ENCODE measurements at regions not wholly inside any gene's neighbourhood (a gene's known extent, or its start where the extent isn't known, plus 50 kb on each side); places are given as distances from the start of the nearest gene placed in this dataset.

DNA sequence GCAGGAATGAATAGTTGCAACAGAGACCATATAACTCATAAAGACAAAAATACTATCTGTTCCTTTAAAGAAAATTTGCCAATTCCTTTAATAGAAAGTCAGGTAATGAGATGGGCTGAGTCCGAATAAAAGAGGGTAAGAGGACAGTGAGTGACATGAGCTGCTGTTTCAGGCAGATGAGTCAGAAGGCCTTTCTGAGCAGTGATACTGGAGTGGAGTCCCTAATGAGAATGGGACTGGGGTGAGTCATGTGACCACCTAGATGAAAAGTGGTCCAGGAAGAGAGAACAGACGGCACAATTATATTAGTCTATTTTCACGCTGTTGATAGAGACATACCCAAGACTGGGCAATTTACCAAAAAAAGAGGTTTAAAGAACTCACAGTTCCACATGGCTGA, 393.7 kb downstream of the BCL11B start:
- DNase-seq (ENCODE audit: low spot score) = no peak

DNA sequence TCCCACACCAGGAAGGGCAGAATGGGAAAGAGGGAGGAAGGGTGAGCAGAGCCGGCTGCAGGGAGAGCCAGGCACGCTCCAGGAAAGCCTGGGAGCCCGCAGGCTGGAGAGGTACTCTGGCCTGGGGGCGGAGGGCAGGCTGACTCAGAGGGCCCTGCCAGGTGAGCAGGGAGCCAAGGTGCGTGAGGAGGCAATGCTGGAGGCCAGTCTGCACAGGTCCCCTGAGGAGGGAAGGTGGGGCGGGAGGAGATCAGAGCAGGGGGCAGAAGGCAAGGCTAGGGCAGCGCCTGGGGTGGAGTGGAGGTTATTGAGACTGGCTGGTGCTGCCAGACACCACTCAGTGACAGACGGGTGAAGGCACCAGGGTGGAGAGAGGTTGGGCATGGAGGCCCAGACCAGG, 385.0 kb downstream of the BCL11B start:
- DNase-seq (ENCODE audit: low spot score) = no peak

DNA sequence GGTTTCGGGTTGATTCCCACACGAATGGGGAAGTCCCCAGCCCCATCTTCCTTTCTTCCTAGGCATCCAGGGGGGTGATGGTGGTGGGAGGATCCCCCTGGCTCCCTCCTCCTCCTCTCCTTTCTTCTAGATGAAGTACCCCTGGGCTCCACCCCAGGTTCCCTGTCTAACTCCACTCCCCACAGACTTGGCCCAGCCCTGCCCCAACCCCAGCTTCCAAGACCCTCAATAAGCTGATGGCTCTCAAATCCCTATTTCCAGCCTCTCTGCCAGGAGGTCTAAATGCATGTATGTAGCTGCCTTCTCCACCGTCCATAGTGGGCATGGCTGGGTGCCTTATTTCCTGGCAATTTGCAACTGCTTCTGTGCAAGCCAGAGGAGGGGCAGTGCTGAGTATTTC, 383.7 kb downstream of the BCL11B start:
- no peak for DNase-seq (ENCODE audit: low spot score)

- DNase-seq (ENCODE audit: low spot score) = no peak
Measured at GRCh38 chr14:98888927-98889835, 382.8 kb downstream of the BCL11B start.

DNA sequence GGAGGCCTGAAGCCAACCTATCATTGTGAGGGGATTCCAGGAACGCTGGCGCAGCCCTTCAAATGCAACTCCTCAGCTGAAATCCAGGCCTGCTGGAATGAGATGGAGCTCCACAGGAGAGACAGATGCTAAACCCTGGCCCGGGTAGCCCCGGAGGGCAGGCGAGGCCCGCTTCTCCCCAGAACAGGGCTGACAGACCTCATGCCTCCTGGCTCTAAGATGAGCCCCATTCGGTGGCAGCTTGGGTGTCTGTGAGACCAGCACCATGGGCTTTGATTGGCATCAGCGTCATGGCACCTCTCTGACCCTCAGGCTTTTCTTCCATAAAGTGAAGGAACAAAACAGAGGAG, 382.2 kb downstream of the BCL11B start:
- DNase-seq (ENCODE audit: low spot score) = no peak

DNA sequence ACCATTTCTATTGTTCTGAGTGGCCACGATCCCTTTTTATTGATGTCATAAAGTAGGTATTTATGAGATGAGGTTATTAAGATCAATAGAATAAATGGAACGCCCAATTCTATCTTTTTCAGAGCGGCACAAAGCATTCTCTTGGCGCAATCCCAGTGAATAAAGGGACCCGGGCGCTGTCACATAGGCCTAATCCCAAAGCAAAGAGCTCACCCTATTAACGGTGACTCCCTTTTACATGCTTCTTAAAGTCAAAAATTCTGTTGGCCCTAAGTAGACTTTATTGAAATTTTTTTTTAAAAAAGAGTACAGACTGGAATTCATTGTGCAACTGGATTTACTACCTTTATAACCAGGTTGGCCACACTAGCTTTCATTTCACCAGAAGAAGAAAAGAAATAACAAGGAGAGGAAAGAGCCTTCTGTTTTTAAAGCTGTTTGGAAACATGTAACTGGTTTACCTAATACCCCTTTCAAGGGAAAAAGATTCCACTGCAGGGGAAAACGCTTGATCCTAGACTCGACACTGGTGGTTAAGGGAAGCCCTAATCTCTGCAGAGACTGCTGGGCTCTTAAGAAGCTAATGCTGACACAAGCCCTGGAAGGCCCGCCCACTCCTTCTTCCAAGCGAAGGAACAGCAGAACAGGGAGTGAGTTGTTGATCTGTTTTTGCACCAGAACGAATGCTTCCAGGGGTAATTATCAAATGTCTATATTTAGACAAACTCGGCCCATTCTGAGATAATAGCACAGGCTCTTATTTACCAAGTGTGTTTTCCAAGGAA, 381.2 kb downstream of the BCL11B start:
- no peak for DNase-seq (ENCODE audit: low spot score)

- DNase-seq (ENCODE audit: low spot score) = no peak
Measured at GRCh38 chr14:98893675-98894074, 378.3 kb downstream of the BCL11B start.

- DNase-seq (ENCODE audit: low spot score) = no peak
Measured at GRCh38 chr14:98894600-98894999, 377.4 kb downstream of the BCL11B start.

GRCh38 chr14:98896449-98896848, 375.5 kb downstream of the BCL11B start:
- DNase-seq (ENCODE audit: low spot score) = no peak

DNA sequence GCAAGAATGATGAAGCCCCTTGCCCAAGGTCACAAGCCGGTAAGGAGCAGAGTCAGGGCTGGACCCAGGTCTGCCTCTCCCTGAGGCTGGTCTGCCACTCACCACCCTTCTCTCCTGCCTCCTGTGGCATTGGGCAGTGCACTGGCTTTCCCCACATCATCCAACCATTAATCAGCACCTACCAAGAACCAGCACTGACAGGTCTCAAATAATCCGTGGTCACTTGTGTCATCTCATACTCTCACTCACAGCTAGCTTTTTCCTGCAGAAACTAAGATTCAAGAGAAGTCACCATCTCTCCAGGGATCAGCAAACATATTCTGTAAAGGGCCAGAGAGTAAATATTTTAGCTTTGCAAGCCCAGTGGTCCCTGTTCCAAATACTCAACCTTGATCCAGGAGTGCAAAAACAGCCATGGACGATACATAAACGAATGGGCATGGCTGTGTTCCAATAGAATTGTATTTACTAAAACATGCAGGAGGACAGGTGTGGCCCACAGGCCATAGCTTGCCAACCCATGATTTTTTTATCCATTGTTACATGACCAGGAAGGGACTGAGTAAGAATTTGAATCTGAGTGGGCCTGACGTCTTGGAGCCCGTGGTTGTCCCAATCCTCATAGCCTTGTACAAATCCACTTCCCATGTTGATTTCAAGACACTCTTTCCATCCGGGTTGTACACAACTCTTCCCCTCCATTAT, 374.2 kb downstream of the BCL11B start:
- no peak for DNase-seq (ENCODE audit: low spot score)

DNA sequence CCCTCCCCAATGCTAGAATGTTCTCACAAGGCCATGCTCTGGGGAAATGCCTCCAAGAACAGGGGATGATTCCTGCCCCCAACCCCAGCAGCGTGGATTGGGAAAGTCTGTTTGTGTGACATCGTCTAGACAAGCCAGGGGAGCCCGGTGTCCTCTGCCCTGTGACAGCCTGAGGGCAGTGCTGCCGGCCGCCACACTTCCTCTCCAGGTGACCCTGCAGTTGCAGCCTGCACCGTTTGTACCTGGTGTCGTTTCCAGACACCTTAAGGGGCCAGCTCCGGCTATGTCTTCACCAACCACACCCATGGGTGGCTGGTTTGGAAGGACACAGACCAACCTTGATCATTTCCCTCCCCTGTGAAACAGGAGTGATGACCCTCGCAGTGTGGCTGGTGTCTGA, 372.6 kb downstream of the BCL11B start:
- DNase-seq (ENCODE audit: low spot score) = no peak

DNA sequence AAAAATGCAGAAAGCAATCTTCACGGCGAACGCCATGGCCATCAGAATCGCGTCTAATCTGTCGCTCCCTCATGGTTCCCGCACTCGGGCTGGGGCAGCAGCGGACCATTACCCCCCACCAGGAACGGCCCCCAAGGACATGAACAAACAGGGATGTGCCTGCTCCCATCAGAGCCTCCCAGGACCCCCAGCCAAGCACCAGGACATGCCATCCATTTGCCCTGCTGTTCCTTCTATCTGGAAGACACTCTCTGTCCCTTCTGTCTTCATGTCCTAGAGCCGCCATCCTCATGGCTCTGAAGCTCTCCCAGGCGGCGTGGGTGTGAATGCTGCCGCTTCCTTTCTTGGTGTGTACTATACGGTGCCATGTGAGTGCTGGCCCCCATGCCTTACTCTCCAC, 371.8 kb downstream of the BCL11B start:
- no peak for DNase-seq (ENCODE audit: low spot score)

- DNase-seq (ENCODE audit: low spot score) = no peak
Measured at GRCh38 chr14:98900798-98901197, 371.2 kb downstream of the BCL11B start.

- DNase-seq (ENCODE audit: low spot score) = no peak
Measured at GRCh38 chr14:98901511-98902205, 370.3 kb downstream of the BCL11B start.

- no peak for DNase-seq (ENCODE audit: low spot score)
Measured at GRCh38 chr14:98903371-98903770, 368.6 kb downstream of the BCL11B start.

DNA sequence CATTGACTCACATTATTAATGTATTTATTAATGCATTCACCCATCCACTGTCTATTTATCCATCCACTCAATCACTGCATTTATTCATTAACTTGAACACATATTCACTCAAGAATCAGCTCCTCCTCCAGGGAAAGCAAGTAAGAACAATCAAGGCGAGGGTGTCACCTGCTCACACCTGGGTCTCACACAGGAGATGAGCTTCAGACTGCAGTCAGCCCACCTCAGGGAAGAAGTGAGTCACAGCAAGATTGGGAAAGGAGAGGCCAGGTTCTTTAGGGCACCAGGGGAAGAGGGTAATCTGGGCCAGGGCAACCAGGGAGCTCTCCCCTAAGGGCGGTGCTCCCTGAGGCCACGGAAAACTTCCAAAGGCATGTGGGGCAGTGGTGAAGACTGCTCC, 367.3 kb downstream of the BCL11B start:
- DNase-seq (ENCODE audit: low spot score) = no peak

- no peak for DNase-seq (ENCODE audit: low spot score)
Measured at GRCh38 chr14:98906123-98906995, 365.6 kb downstream of the BCL11B start.

GRCh38 chr14:98907271-98907670, 364.7 kb downstream of the BCL11B start:
- DNase-seq (ENCODE audit: low spot score) = no peak

- no peak for DNase-seq (ENCODE audit: low spot score)
Measured at GRCh38 chr14:98908050-98908449, 363.9 kb downstream of the BCL11B start.

- no peak for DNase-seq (ENCODE audit: low spot score)
Measured at GRCh38 chr14:98909251-98909944, 362.6 kb downstream of the BCL11B start.

DNA sequence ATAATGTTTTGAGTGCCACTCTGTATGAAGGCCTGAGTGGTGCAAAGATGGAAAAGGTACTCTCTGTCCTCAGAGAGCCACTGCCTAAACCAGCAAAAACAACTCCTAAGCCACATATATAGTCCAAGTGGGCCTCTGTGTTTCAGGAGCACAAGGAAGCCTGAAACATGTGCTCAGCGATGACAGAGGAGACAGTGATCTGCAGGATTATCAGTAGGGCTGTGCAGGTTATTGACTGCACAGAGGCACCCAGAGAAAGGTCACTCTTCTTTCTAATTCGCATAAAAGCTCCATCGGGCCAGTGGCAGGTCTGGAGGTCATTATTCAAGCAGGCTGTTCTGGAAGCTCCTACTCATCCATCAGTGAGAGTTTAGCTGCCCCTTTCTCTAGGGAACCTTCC, 361.9 kb downstream of the BCL11B start:
- no peak for DNase-seq (ENCODE audit: low spot score)

Measured in CD4-positive, alpha-beta T cell treated with Interleukin-15 for 4 hours (primary cell).